GM23338 (cell line): ENCODE measurements at regions not wholly inside any gene's neighbourhood (a gene's known extent, or its start where the extent isn't known, plus 50 kb on each side); places are given as distances from the start of the nearest gene placed in this dataset.

Source experiments
- ATAC-seq: fragments of 200-7000 bp; cut with Tn5 transposase; 3 replicates; pipeline ENCODE4 v1.9.1; 2020
- DNase-seq: peaks from one replicate; pipeline ENCODE4 v3.0.0-alpha.2; 2015; ENCODE audit warnings: low spot score
- H2AFZ ChIP-seq: fragments of 200-600 bp; sonication (generic); 2 replicates; pipeline ENCODE4 v1.8.0; 2016; ENCODE audit warnings: antibody characterized with exemption, mild to moderate bottlenecking, moderate library complexity
- H3F3A ChIP-seq: fragments of 200-600 bp; sonication (generic); replicated peaks from 2 replicates; pipeline ENCODE4 v1.8.0; 2017; ENCODE audit warnings: antibody characterized with exemption, mixed run types, low read depth
- H3K27ac ChIP-seq: fragments of 200-600 bp; sonication (generic); 2 replicates; pipeline ENCODE4 v1.6.1; 2016; ENCODE audit warnings: low read depth
- H3K27me3 ChIP-seq: fragments of 200-600 bp; sonication (generic); 2 replicates; pipeline ENCODE4 v1.8.0; 2016; ENCODE audit warnings: mild to moderate bottlenecking, mixed run types, moderate library complexity; ENCODE audit not compliant: insufficient read depth
- H3K36me3 ChIP-seq: fragments of 200-600 bp; sonication (generic); 2 replicates; pipeline ENCODE4 v1.8.0; 2016; ENCODE audit warnings: mild to moderate bottlenecking; ENCODE audit not compliant: insufficient read depth
- H3K4me1 ChIP-seq: fragments of 200-600 bp; sonication (generic); 2 replicates; pipeline ENCODE4 v1.8.0; 2016; ENCODE audit warnings: mild to moderate bottlenecking, moderate library complexity; ENCODE audit not compliant: insufficient read depth
- H3K4me2 ChIP-seq: fragments of 200-600 bp; sonication (generic); 2 replicates; pipeline ENCODE4 v1.7.1; 2017; ENCODE audit warnings: mixed run types
- H3K4me3 ChIP-seq: fragments of 200-600 bp; sonication (generic); 2 replicates; pipeline ENCODE4 v1.6.1; 2016; ENCODE audit warnings: mixed run types
- H3K79me2 ChIP-seq: fragments of 200-600 bp; sonication (generic); replicated peaks from 2 replicates; pipeline ENCODE4 v1.8.0; 2017; ENCODE audit warnings: mild to moderate bottlenecking; ENCODE audit not compliant: insufficient read depth
- H3K9me2 ChIP-seq: fragments of 200-600 bp; sonication (generic); 2 replicates; pipeline ENCODE4 v1.8.0; 2017; ENCODE audit not compliant: insufficient read depth
- H4K20me1 ChIP-seq: fragments of 200-600 bp; sonication (generic); replicated peaks from 2 replicates; pipeline ENCODE4 v1.8.0; 2017; ENCODE audit warnings: mild to moderate bottlenecking; ENCODE audit not compliant: insufficient read depth
- H3K27ac Mint-ChIP-seq: 2 replicates; pipeline ENCODE4 v1.8.0; 2020; ENCODE audit warnings: inconsistent platforms, mild to moderate bottlenecking, moderate library complexity, mixed read lengths
- H3K27me3 Mint-ChIP-seq: 3 replicates; pipeline ENCODE4 v1.8.0; 2022; ENCODE audit warnings: low read depth, mild to moderate bottlenecking, moderate library complexity, mixed read lengths, inconsistent platforms; ENCODE audit not compliant: insufficient read depth, poor library complexity
- H3K36me3 Mint-ChIP-seq: 3 replicates; pipeline ENCODE4 v1.8.0; 2021; ENCODE audit warnings: low read depth, mild to moderate bottlenecking, inconsistent platforms, moderate library complexity, mixed read lengths
- H3K4me1 Mint-ChIP-seq: 3 replicates; pipeline ENCODE4 v1.8.0; 2020; ENCODE audit warnings: mild to moderate bottlenecking, inconsistent platforms, mixed read lengths
- H3K4me3 Mint-ChIP-seq: 3 replicates; pipeline ENCODE4 v1.8.0; 2021; ENCODE audit warnings: moderate library complexity, mild to moderate bottlenecking, inconsistent platforms, mixed read lengths
- H3K9me3 Mint-ChIP-seq: 3 replicates; pipeline ENCODE4 v1.8.0; 2020; ENCODE audit warnings: moderate library complexity, mild to moderate bottlenecking, inconsistent platforms, mixed read lengths
- CREB1 ChIP-seq: fragments of 250-450 bp; sonication (Bioruptor Pico); IDR thresholded peaks from 2 replicates; pipeline ENCODE4 v1.5.0; 2020; ENCODE audit warnings: low read depth, mild to moderate bottlenecking, moderate library complexity
- EZH2phosphoT487 ChIP-seq: fragments of 200-600 bp; sonication (generic); IDR thresholded peaks from one replicate; pipeline ENCODE4 v1.8.1; 2018; ENCODE audit warnings: antibody characterized with exemption; ENCODE audit not compliant: unreplicated experiment
- JUNB ChIP-seq: IDR thresholded peaks from one replicate; pipeline ENCODE4 v1.6.1; 2016; ENCODE audit warnings: antibody characterized with exemption; ENCODE audit not compliant: unreplicated experiment
- NANOG ChIP-seq: IDR thresholded peaks from 2 replicates; pipeline ENCODE4 v1.6.1; 2016; ENCODE audit warnings: antibody characterized with exemption, borderline replicate concordance
- STAT1 ChIP-seq: IDR thresholded peaks from one replicate; pipeline ENCODE4 v1.6.1; 2016; ENCODE audit warnings: antibody characterized with exemption; ENCODE audit not compliant: unreplicated experiment
- ZNF114 ChIP-seq: fragments of 250-450 bp; sonication (Bioruptor Pico); IDR thresholded peaks from 2 replicates; pipeline ENCODE4 v1.5.0; 2020; ENCODE audit warnings: mild to moderate bottlenecking, moderate library complexity
- ZNF331 ChIP-seq: fragments of 250-450 bp; sonication (Bioruptor Pico); IDR thresholded peaks from 2 replicates; pipeline ENCODE4 v1.5.0; 2020; ENCODE audit warnings: low read depth, mild to moderate bottlenecking, moderate library complexity
- ZNF462 ChIP-seq: fragments of 250-450 bp; sonication (Bioruptor Pico); IDR thresholded peaks from 2 replicates; pipeline ENCODE4 v1.5.0; 2020; ENCODE audit warnings: mild to moderate bottlenecking, moderate library complexity
- TF ChIP-seq, protein P1 (sequence below): IDR thresholded peaks from one replicate; pipeline ENCODE4 v1.6.1; 2018; ENCODE audit warnings: antibody characterized with exemption; ENCODE audit not compliant: unreplicated experiment

GRCh38 chr4:123651536-123652180, 255.1 kb downstream of the SPRY1 start:
- H3K36me3 Mint-ChIP-seq = peaks cover 20% of the 10 kb centered on the region; the same call in 2 of the 3 replicates

DNA sequence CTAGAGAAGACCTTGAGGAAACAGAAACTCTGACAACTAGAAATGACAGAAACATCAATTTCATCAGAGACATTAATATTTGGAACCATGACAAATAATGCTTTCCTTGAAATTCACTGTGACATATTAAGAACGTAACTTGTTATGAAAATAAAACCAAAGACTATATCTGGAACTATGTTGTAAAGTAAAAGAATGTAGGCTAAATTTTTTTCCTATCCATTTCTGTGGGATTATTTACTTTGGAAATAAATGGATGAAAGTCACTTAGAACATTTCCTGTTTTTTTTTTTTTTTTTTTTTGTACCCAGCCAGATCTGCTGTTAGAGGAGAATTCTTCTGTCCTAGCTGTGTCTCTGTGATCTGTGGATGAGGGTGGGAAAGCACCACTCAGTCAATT, 255.9 kb downstream of the SPRY1 start:
- peaks cover 12% of the 10 kb centered on the region; the same call in 2 of the 3 replicates for H3K4me1 Mint-ChIP-seq
- Histone ChIP-seq H3K4me2 (no peak overlapping the region), H3F3A (no peaks in the 10 kb centered on the region), H2AFZ (no peak overlapping the region), H3K79me2 (no peaks in the 10 kb centered on the region), H3K9me2 (no peaks in the 10 kb centered on the region), H3K27me3 (no peaks in the 10 kb centered on the region), H3K4me1 (peaks cover 16% of the 10 kb centered on the region; the same call in 1 of the 2 replicates), H4K20me1 (no peaks in the 10 kb centered on the region), H3K27ac (no peak overlapping the region), H3K36me3 (no peaks in the 10 kb centered on the region), H3K4me3 (no peak overlapping the region)
- TF ChIP-seq ZNF462 (CRISPR knock-in tag) (no peak), ZNF114 (CRISPR knock-in tag) (no peak), CREB1 (CRISPR knock-in tag) (no peak), STAT1 (no peak), EZH2phosphoT487 (no peak), ZNF331 (CRISPR knock-in tag) (no peak)
- TF ChIP-seq, protein P1, sequence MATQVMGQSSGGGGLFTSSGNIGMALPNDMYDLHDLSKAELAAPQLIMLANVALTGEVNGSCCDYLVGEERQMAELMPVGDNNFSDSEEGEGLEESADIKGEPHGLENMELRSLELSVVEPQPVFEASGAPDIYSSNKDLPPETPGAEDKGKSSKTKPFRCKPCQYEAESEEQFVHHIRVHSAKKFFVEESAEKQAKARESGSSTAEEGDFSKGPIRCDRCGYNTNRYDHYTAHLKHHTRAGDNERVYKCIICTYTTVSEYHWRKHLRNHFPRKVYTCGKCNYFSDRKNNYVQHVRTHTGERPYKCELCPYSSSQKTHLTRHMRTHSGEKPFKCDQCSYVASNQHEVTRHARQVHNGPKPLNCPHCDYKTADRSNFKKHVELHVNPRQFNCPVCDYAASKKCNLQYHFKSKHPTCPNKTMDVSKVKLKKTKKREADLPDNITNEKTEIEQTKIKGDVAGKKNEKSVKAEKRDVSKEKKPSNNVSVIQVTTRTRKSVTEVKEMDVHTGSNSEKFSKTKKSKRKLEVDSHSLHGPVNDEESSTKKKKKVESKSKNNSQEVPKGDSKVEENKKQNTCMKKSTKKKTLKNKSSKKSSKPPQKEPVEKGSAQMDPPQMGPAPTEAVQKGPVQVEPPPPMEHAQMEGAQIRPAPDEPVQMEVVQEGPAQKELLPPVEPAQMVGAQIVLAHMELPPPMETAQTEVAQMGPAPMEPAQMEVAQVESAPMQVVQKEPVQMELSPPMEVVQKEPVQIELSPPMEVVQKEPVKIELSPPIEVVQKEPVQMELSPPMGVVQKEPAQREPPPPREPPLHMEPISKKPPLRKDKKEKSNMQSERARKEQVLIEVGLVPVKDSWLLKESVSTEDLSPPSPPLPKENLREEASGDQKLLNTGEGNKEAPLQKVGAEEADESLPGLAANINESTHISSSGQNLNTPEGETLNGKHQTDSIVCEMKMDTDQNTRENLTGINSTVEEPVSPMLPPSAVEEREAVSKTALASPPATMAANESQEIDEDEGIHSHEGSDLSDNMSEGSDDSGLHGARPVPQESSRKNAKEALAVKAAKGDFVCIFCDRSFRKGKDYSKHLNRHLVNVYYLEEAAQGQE = no peak
- ATAC-seq (no peak), DNase-seq (no peak)
- H3K27ac Mint-ChIP-seq = no peak overlapping the region
- H3K9me3 Mint-ChIP-seq = peaks cover 31% of the 10 kb centered on the region
- H3K27me3 Mint-ChIP-seq = peaks cover 2% of the 10 kb centered on the region
- H3K4me3 Mint-ChIP-seq = no peak overlapping the region
- peaks cover 26% of the 10 kb centered on the region for H3K36me3 Mint-ChIP-seq

More at GRCh38 chr4:123651536-123652180, 255.1 kb downstream of the SPRY1 start:
- no peak overlapping the region for H3K27ac ChIP-seq
- Mint-ChIP-seq H3K4me1 (peaks cover 12% of the 10 kb centered on the region; the same call in 2 of the 3 replicates), H3K4me3 (no peak overlapping the region), H3K27ac (no peak overlapping the region), H3K9me3 (peaks cover 23% of the 10 kb centered on the region), H3K27me3 (peaks cover 2% of the 10 kb centered on the region)
- no peaks in the 10 kb centered on the region for H4K20me1 ChIP-seq
- TF ChIP-seq JUNB (no peak), ZNF331 (CRISPR knock-in tag) (no peak), NANOG (no peak), ZNF114 (CRISPR knock-in tag) (no peak)
- peaks cover 16% of the 10 kb centered on the region; the same call in 1 of the 2 replicates for H3K4me1 ChIP-seq
- no peak overlapping the region for H3K4me2 ChIP-seq
- H3K27me3 ChIP-seq = no peaks in the 10 kb centered on the region
- no peak for ATAC-seq
- H3F3A ChIP-seq = no peaks in the 10 kb centered on the region
- H3K36me3 ChIP-seq = no peaks in the 10 kb centered on the region
- H2AFZ ChIP-seq = peak overlapping the region; percentile 18; the same call in 1 of the 2 replicates
- no peak overlapping the region for H3K4me3 ChIP-seq
- H3K9me2 ChIP-seq = no peaks in the 10 kb centered on the region
- H3K79me2 ChIP-seq = no peaks in the 10 kb centered on the region
- DNase-seq = no peak
